ENCODE measurements at regions not wholly inside any gene's neighbourhood (a gene's known extent, or its start where the extent isn't known, plus 50 kb on each side); places are given as distances from the start of the nearest gene placed in this dataset.

- Histone ChIP-seq H3K4me1 (peaks cover 0 to 4% of the 10 kb centered on the region in 2 donors), H3K27ac (no peak overlapping the region), H3K9me3 (no peaks in the 10 kb centered on the region), H3K4me3 (no peak overlapping the region), H3K27me3 (no peaks in the 10 kb centered on the region), H3K36me3 (no peaks in the 10 kb centered on the region)
- DNase-seq (ENCODE audit: low spot score in 2 of 2), result no peak
- TF ChIP-seq, protein P1, sequence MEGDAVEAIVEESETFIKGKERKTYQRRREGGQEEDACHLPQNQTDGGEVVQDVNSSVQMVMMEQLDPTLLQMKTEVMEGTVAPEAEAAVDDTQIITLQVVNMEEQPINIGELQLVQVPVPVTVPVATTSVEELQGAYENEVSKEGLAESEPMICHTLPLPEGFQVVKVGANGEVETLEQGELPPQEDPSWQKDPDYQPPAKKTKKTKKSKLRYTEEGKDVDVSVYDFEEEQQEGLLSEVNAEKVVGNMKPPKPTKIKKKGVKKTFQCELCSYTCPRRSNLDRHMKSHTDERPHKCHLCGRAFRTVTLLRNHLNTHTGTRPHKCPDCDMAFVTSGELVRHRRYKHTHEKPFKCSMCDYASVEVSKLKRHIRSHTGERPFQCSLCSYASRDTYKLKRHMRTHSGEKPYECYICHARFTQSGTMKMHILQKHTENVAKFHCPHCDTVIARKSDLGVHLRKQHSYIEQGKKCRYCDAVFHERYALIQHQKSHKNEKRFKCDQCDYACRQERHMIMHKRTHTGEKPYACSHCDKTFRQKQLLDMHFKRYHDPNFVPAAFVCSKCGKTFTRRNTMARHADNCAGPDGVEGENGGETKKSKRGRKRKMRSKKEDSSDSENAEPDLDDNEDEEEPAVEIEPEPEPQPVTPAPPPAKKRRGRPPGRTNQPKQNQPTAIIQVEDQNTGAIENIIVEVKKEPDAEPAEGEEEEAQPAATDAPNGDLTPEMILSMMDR (IDR thresholded peaks at IDR 0.05), result peak in 2 of 3 donors; percentile 22 to 40
- no peak for TF ChIP-seq POLR2A (IDR thresholded peaks at IDR 0.05)
- intact Hi-C loops (cut with DNase I; ENCODE audit: low total_unique reads), result no loop called here
Measured at GRCh38 chr7:119175911-119176627, 951.6 kb downstream of the ANKRD7 start.

DNA sequence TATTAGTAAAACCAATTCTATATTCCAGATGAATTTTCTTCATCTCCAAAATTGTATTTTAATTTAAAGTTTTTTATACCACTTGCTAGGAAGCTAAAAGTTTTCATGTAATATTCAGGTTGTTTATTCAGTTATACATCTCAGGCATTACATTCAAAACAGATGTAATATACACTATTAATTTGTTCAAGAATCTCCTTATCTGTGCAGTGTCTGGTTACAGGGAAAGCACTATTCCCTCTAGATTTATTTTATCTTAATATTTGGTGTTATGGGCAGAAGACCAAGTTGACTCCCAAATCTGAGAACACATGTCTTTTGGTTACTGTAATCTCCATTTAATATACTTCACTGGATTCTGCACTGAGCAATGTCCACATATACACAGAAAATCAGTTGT, 953.4 kb downstream of the ANKRD7 start:
- intact Hi-C loops (cut with DNase I; ENCODE audit: low total_unique reads), result no loop called here
- no peak overlapping the region for H3K4me3 ChIP-seq
- DNase-seq (ENCODE audit: low spot score in 2 of 2), result no peak
- H3K9me3 ChIP-seq, result no peaks in the 10 kb centered on the region
- H3K4me1 ChIP-seq, result peaks cover 0 to 4% of the 10 kb centered on the region in 2 donors
- no peak overlapping the region for H3K27ac ChIP-seq
- H3K36me3 ChIP-seq, result no peaks in the 10 kb centered on the region
- no peak for TF ChIP-seq POLR2AphosphoS5 (IDR thresholded peaks at IDR 0.05)
- TF ChIP-seq POLR2A (IDR thresholded peaks at IDR 0.05), result no peak
- TF ChIP-seq, protein P1 (IDR thresholded peaks at IDR 0.05), result no peak
- H3K27me3 ChIP-seq, result no peaks in the 10 kb centered on the region

GRCh38 chr7:119184124-119184788, 959.8 kb downstream of the ANKRD7 start:
- no peak overlapping the region for H3K27ac ChIP-seq
- intact Hi-C loops (cut with DNase I; ENCODE audit: low total_unique reads), result no loop called here
- TF ChIP-seq, protein P1 (IDR thresholded peaks at IDR 0.05), result no peak
- no peak for TF ChIP-seq POLR2AphosphoS5 (IDR thresholded peaks at IDR 0.05)
- no peak for TF ChIP-seq POLR2A (IDR thresholded peaks at IDR 0.05)
- H3K36me3 ChIP-seq, result no peaks in the 10 kb centered on the region
- no peaks in the 10 kb centered on the region for H3K4me1 ChIP-seq
- no peaks in the 10 kb centered on the region for H3K9me3 ChIP-seq
- DNase-seq (ENCODE audit: low spot score in 2 of 2), result no peak
- H3K4me3 ChIP-seq, result no peak overlapping the region
- H3K27me3 ChIP-seq, result no peaks in the 10 kb centered on the region

- H3K27me3 ChIP-seq, result no peaks in the 10 kb centered on the region
- H3K4me1 ChIP-seq, result no peaks in the 10 kb centered on the region
- no peak overlapping the region for H3K27ac ChIP-seq
- no peak overlapping the region for H3K4me3 ChIP-seq
- H3K36me3 ChIP-seq, result no peaks in the 10 kb centered on the region
- TF ChIP-seq POLR2A (IDR thresholded peaks at IDR 0.05) (no peak), POLR2AphosphoS5 (IDR thresholded peaks at IDR 0.05) (no peak)
- TF ChIP-seq, protein P1 (IDR thresholded peaks at IDR 0.05), result no peak
- no peak for DNase-seq (ENCODE audit: low spot score in 2 of 2)
- intact Hi-C loops (cut with DNase I; ENCODE audit: low total_unique reads), result no loop called here
- H3K9me3 ChIP-seq, result no peaks in the 10 kb centered on the region
Measured at GRCh38 chr7:119196183-119196582, 971.7 kb downstream of the ANKRD7 start.

DNA sequence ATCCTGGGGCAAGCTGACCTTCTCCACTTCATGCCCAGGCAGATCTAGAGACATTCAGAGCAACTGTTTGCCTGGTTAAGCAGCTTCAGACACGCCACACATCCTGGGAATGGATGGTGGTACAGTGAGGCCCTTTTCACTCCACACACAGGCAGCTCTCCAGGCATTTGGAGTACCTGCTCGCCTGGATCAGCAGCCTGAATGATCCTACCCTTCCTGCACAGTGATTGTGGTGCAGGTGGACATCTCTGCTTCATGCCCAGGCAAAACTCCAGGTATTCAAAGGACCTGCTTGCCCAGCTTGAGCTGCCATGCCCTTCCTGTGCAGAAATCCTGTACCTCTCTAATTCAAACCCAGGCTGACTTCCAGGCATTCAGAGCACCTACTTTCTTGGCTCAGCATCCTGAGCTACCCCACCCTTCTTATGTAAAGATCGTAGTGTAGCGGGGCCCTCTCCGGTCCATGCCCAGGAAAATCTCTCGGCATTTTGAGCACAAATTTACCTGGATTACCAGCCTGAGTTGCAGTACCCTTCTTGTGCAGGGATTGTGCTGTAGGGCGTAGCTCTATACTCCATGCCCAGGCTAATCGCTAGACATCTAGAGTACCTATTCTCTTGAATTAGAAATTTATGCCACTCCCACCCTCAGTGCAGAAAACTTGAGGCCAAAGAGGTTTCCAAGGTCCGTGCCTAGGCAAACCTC, 972.8 kb downstream of the ANKRD7 start:
- H3K4me3 ChIP-seq, result no peak overlapping the region
- TF ChIP-seq, protein P1 (IDR thresholded peaks at IDR 0.05), result no peak
- TF ChIP-seq POLR2A (IDR thresholded peaks at IDR 0.05) (no peak), POLR2AphosphoS5 (IDR thresholded peaks at IDR 0.05) (no peak)
- intact Hi-C loops (cut with DNase I; ENCODE audit: low total_unique reads), result no loop called here

More for the DNA sequence above, 972.8 kb downstream of the ANKRD7 start:
- no peaks in the 10 kb centered on the region for H3K27me3 ChIP-seq
- H3K9me3 ChIP-seq, result no peaks in the 10 kb centered on the region
- H3K4me1 ChIP-seq, result no peaks in the 10 kb centered on the region
- H3K27ac ChIP-seq, result no peak overlapping the region
- no peaks in the 10 kb centered on the region for H3K36me3 ChIP-seq
- no peak for DNase-seq (ENCODE audit: low spot score in 2 of 2)

Data from breast epithelium (tissue), 4 donors.